NB4 (cell line): ENCODE measurements at regions not wholly inside any gene's neighbourhood (a gene's known extent, or its start where the extent isn't known, plus 50 kb on each side); places are given as distances from the start of the nearest gene placed in this dataset.
"Not testable (repeated sequence)": the region's sequence is repeated elsewhere in the genome, so short reads cannot be mapped to it uniquely, and the experiment has no call there.

Experiments used
- DNase-seq: peaks from one replicate; pipeline ENCODE4 v3.0.0; 2010; ENCODE audit warnings: low read depth
- H3K4me3 ChIP-seq: one replicate; pipeline ENCODE4 v1.5.1; 2011; ENCODE audit warnings: mild to moderate bottlenecking, low read depth, low read length, moderate library complexity
- CTCF ChIP-seq: IDR thresholded peaks from one replicate; pipeline ENCODE4 v1.5.1; 2012; ENCODE audit warnings: low read depth, low read length
- MAX ChIP-seq: IDR thresholded peaks from 2 replicates; pipeline ENCODE4 v1.6.1; 2011; ENCODE audit warnings: low read depth, low read length
- MYC ChIP-seq: IDR thresholded peaks from 2 replicates; pipeline ENCODE4 v1.6.1; 2011; ENCODE audit warnings: low read depth, low read length
- POLR2A ChIP-seq: IDR thresholded peaks from 2 replicates; pipeline ENCODE4 v1.6.1; 2011; ENCODE audit warnings: mild to moderate bottlenecking; ENCODE audit not compliant: insufficient read length; ENCODE audit errors: extremely low read depth

GRCh38 chr16:8055761-8056160 is 534.5 kb downstream of the TMEM114 start:
- DNase-seq, result no peak
- H3K4me3 ChIP-seq, result no peak overlapping the region
- TF ChIP-seq POLR2A (no peak), MYC (no peak), CTCF (no peak), MAX (no peak)

GRCh38 chr16:8053437-8053836 is 536.9 kb downstream of the TMEM114 start:
- TF ChIP-seq POLR2A (no peak), CTCF (no peak), MAX (no peak), MYC (no peak)
- H3K4me3 ChIP-seq, result no peak overlapping the region
- no peak for DNase-seq

- no peak for DNase-seq
- H3K4me3 ChIP-seq, result no peak overlapping the region
- TF ChIP-seq POLR2A (no peak), MYC (no peak), MAX (no peak), CTCF (no peak)
Measured at GRCh38 chr16:8048433-8048832, 541.9 kb downstream of the TMEM114 start.

GRCh38 chr16:8047736-8048135 is 542.6 kb downstream of the TMEM114 start:
- TF ChIP-seq POLR2A (no peak), CTCF (no peak), MAX (no peak), MYC (no peak)
- DNase-seq, result no peak
- H3K4me3 ChIP-seq, result no peak overlapping the region

GRCh38 chr16:8044796-8045195 is 545.5 kb downstream of the TMEM114 start:
- DNase-seq, result no peak
- H3K4me3 ChIP-seq, result no peak overlapping the region
- no peak for TF ChIP-seq MAX
- TF ChIP-seq POLR2A, result no peak
- TF ChIP-seq CTCF, result no peak
- no peak for TF ChIP-seq MYC

GRCh38 chr16:8032406-8032805 is 557.9 kb downstream of the TMEM114 start:
- no peak for TF ChIP-seq MYC
- no peak for TF ChIP-seq MAX
- no peak for TF ChIP-seq POLR2A
- TF ChIP-seq CTCF, result no peak
- no peak overlapping the region for H3K4me3 ChIP-seq
- DNase-seq, result no peak

- not testable (repeated sequence) for H3K4me3 ChIP-seq, DNase-seq
Measured at GRCh38 chr16:8030004-8030403, 560.3 kb downstream of the TMEM114 start.
